HepG2 (cell line): ENCODE measurements at regions not wholly inside any gene's neighbourhood (a gene's known extent, or its start where the extent isn't known, plus 50 kb on each side); places are given as distances from the start of the nearest gene placed in this dataset.

Experiments used
- ATAC-seq: fragments of 200-7000 bp; cut with Tn5 transposase; 3 replicates; pipeline ENCODE4 v1.9.1; 2020; ENCODE audit warnings: mild to moderate bottlenecking, moderate library complexity
- BruUV-seq: library from RNA; stranded (reverse); fragments of 400-500 nt; replicated peaks from 2 replicates; lab custom pipeline; 2021; lab: Mats Ljungman, UMichigan
- CTCF ChIA-PET: fragments of 300-600 bp; formaldehyde crosslinking; extraction: SDS; loops from one replicate; lab custom pipeline; 2021; ENCODE audit warnings: low total read pairs, inconsistent platforms, low intra/inter-chr PET ratio; lab: Yijun Ruan, JAX
- POLR2A ChIA-PET: fragments of 350-600 bp; sonication (Branson Sonifier 250); formaldehyde crosslinking; loops from one replicate; lab custom pipeline; 2020; ENCODE audit warnings: antibody characterized with exemption, inconsistent platforms; lab: Yijun Ruan, JAX
- DNase-seq: peaks from one replicate; pipeline ENCODE4 v3.0.0-alpha.2; 2015; ENCODE audit warnings: low spot score
- FAIRE-seq: peaks from 3 replicates; lab custom pipeline; 2011; peaks lifted over from hg19 to GRCh38; lab: Jason Lieb, UNC
- H2AFZ ChIP-seq: one replicate; pipeline ENCODE4 v1.6.1; 2011; ENCODE audit warnings: low read length, inconsistent platforms
- H3K27ac ChIP-seq: fragments of 300-600 bp; 3 replicates; pipeline ENCODE4 v1.8.0; 2011; ENCODE audit warnings: mixed run types, mild to moderate bottlenecking, mixed read lengths, low read length, inconsistent platforms; ENCODE audit not compliant: insufficient read depth; ENCODE audit errors: extremely low read length
- H3K27me3 ChIP-seq, 2 experiments: fragments of 200-600 bp in 1 of 2; 2 replicates in 1 of 2; 3 replicates in 1 of 2; pipeline versions ENCODE4 v1.6.0 to v1.8.0; 2011; ENCODE audit warnings: low read length in 2 of 2, mild to moderate bottlenecking in 2 of 2, moderate library complexity in 2 of 2, inconsistent platforms in 1 of 2; ENCODE audit not compliant: insufficient read depth in 2 of 2, control insufficient read depth in 1 of 2
- H3K36me3 ChIP-seq, 2 experiments: fragments of 200-600 bp in 1 of 2; replicated peaks in 1 of 2; 2 replicates in 1 of 2; 3 replicates in 1 of 2; pipeline versions ENCODE4 v1.5.1 to v1.8.0; 2011; ENCODE audit warnings: low read length in 2 of 2, inconsistent platforms in 1 of 2; ENCODE audit not compliant: insufficient read depth in 2 of 2, control insufficient read depth in 1 of 2
- H3K4me1 ChIP-seq: 2 replicates; pipeline ENCODE4 v1.5.1; 2012; ENCODE audit warnings: low read length, inconsistent platforms; ENCODE audit not compliant: insufficient read depth
- H3K4me2 ChIP-seq: 2 replicates; pipeline ENCODE4 v1.6.0; 2011; ENCODE audit warnings: low read depth, low read length, inconsistent platforms
- H3K4me3 ChIP-seq, 3 experiments: fragments of 200-600 bp in 1 of 3; sonication (generic), shearing (Covaris generic) in 1 of 3; replicated peaks in 1 of 3; 2 replicates each; pipeline ENCODE4 v1.5.1; 2011 to 2016; ENCODE audit warnings: low read length in 3 of 3, inconsistent platforms in 2 of 3, low read depth in 2 of 3, mild to moderate bottlenecking in 2 of 3, control low read depth in 1 of 3, mixed read lengths in 1 of 3; ENCODE audit not compliant: insufficient read depth in 1 of 3
- H3K79me2 ChIP-seq: one replicate; pipeline ENCODE4 v1.6.1; 2011; ENCODE audit warnings: low read length, inconsistent platforms; ENCODE audit not compliant: insufficient read depth
- H3K9ac ChIP-seq: 2 replicates; pipeline ENCODE4 v1.6.0; 2011; ENCODE audit warnings: mild to moderate bottlenecking, low read depth, low read length, inconsistent platforms; ENCODE audit not compliant: insufficient read depth
- H3K9me3 ChIP-seq: 2 replicates; pipeline ENCODE4 v1.5.1; 2012; ENCODE audit warnings: mild to moderate bottlenecking, low read length
- H4K20me1 ChIP-seq: 2 replicates; pipeline ENCODE4 v1.6.0; 2011; ENCODE audit warnings: inconsistent platforms, mild to moderate bottlenecking, low read length, moderate library complexity; ENCODE audit not compliant: insufficient read depth
- GTF2F1 ChIP-seq: fragments of 150-350 bp; IDR thresholded peaks from 2 replicates; pipeline ENCODE4 v1.6.1; 2014; ENCODE audit warnings: low read length
- HCFC1 ChIP-seq: fragments of 150-350 bp; IDR thresholded peaks from 2 replicates; pipeline ENCODE4 v1.6.1; 2014; ENCODE audit warnings: low read depth, low read length
- HDAC2 ChIP-seq: sonication (generic); formaldehyde crosslinking; IDR thresholded peaks from 2 replicates; pipeline ENCODE4 v1.4.0; 2020; ENCODE audit warnings: missing genetic modification reagents
- NBN ChIP-seq: fragments of 450-650 bp; conservative IDR thresholded peaks from 2 replicates; pipeline ENCODE4 v1.6.1; 2017
- NCOR1 ChIP-seq: fragments of 200-600 bp; sonication (generic); IDR thresholded peaks from 2 replicates; pipeline ENCODE4 v1.7.0; 2017; ENCODE audit warnings: antibody characterized with exemption, low read length, borderline replicate concordance
- ONECUT2 ChIP-seq: sonication (generic); formaldehyde crosslinking; IDR thresholded peaks from 2 replicates; pipeline ENCODE4 v1.4.0; 2020; ENCODE audit warnings: missing genetic modification reagents
- REPIN1 ChIP-seq: sonication (generic); formaldehyde crosslinking; IDR thresholded peaks from 2 replicates; pipeline ENCODE4 v1.8.0; 2022; ENCODE audit warnings: missing genetic modification reagents, low read depth, mild to moderate bottlenecking, borderline replicate concordance
- SOX5 ChIP-seq: IDR thresholded peaks from 2 replicates; pipeline ENCODE4 v1.6.1; 2016; ENCODE audit warnings: borderline replicate concordance
- ZC3H4 ChIP-seq: sonication (generic); formaldehyde crosslinking; IDR thresholded peaks from 2 replicates; pipeline ENCODE4 v1.4.0; 2020; ENCODE audit warnings: missing genetic modification reagents, borderline replicate concordance
- ZNF180 ChIP-seq: sonication (generic); formaldehyde crosslinking; IDR thresholded peaks from 2 replicates; pipeline ENCODE4 v1.4.0; 2020; ENCODE audit warnings: low read depth, missing genetic modification reagents, borderline replicate concordance
- WGBS: methylation state at CpG from one replicate; pipeline ENCODE4 v1.1.6; 2017; ENCODE audit warnings: low lambda C conversion rate; 5-methylcytosine and 5-hydroxymethylcytosine counted together
- in situ Hi-C: cut with HindIII; loops from 2 replicates; pipeline ENCODE4 v1.10.0; 2017; ENCODE audit warnings: low pct_unique_long_range_greater_than_20kb; ENCODE audit not compliant: extremely low pct_ligation_motif_present
- intact Hi-C: fragments of 100-400 bp; cut with micrococcal nuclease; formaldehyde crosslinking; loops from one replicate; pipeline ENCODE4 v1.10.0; 2022; ENCODE audit not compliant: unreplicated experiment
- TF ChIP-seq, protein P1 (sequence below): sonication (generic); formaldehyde crosslinking; conservative IDR thresholded peaks from 2 replicates; pipeline ENCODE4 v1.4.0; 2020; ENCODE audit warnings: missing genetic modification reagents

DNA sequence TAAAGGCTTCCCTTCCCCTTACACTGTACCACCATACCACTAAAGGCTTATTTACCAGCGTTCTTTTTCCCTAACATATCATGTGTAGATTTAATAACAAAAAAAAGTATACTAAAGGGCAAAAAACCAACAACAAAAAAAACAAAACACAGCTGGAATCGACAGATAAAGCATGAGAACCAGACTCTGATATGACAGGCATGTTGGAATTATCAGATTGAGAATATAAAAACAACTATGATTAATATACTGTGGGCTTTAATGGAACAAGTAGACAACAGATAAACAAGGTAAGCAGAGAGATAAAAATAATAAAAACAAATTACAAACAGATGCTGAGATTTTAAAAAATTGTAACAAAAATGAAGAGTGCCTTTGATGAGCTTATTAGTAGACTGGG is 754.1 kb upstream of the MDGA2 start:
- Histone ChIP-seq H3K27me3 (no peaks in the 10 kb centered on the region), H2AFZ (no peak overlapping the region), H3K9me3 (peaks cover 29% of the 10 kb centered on the region; the same call in 1 of the 2 replicates), H3K4me2 (no peak overlapping the region), H3K9ac (no peak overlapping the region), H4K20me1 (no peaks in the 10 kb centered on the region), H3K4me3 (no peak overlapping the region), H3K79me2 (no peaks in the 10 kb centered on the region), H3K27ac (no peak overlapping the region), H3K36me3 (no peaks in the 10 kb centered on the region), H3K4me1 (no peaks in the 10 kb centered on the region)
- WGBS = 0% methylated on average over 2 of the region's 2 CpGs
- intact Hi-C loops (no loop called here), in situ Hi-C loops (no loop called here)
- BruUV-seq = no TSS peak
- no peak for DNase-seq
- no peak for ATAC-seq
- POLR2A ChIA-PET = no interaction called here
- CTCF ChIA-PET = no interaction called here
- TF ChIP-seq HCFC1 (no peak), SOX5 (CRISPR knock-in tag) (no peak), NCOR1 (no peak), ONECUT2 (CRISPR knock-in tag) (no peak), REPIN1 (no peak), ZNF180 (no peak), NBN (no peak), GTF2F1 (no peak), HDAC2 (CRISPR knock-in tag) (no peak), ZC3H4 (no peak)
- TF ChIP-seq, protein P1, sequence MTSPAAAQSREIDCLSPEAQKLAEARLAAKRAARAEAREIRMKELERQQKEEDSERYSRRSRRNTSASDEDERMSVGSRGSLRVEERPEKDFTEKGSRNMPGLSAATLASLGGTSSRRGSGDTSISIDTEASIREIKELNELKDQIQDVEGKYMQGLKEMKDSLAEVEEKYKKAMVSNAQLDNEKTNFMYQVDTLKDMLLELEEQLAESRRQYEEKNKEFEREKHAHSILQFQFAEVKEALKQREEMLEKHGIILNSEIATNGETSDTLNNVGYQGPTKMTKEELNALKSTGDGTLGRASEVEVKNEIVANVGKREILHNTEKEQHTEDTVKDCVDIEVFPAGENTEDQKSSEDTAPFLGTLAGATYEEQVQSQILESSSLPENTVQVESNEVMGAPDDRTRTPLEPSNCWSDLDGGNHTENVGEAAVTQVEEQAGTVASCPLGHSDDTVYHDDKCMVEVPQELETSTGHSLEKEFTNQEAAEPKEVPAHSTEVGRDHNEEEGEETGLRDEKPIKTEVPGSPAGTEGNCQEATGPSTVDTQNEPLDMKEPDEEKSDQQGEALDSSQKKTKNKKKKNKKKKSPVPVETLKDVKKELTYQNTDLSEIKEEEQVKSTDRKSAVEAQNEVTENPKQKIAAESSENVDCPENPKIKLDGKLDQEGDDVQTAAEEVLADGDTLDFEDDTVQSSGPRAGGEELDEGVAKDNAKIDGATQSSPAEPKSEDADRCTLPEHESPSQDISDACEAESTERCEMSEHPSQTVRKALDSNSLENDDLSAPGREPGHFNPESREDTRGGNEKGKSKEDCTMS (CRISPR knock-in tag) = no peak
- no peak for FAIRE-seq
